GM18951 (cell line): ENCODE measurements at regions not wholly inside any gene's neighbourhood (a gene's known extent, or its start where the extent isn't known, plus 50 kb on each side); places are given as distances from the start of the nearest gene placed in this dataset.

Source experiments
- POLR2A ChIP-seq: IDR thresholded peaks from 4 replicates; pipeline ENCODE4 v1.6.1; 2011; ENCODE audit warnings: mild to moderate bottlenecking; ENCODE audit not compliant: insufficient read length, insufficient read depth; ENCODE audit errors: extremely low read depth
- in situ Hi-C: fragments of 300-500 bp; cut with MboI; formaldehyde crosslinking; loops from one replicate; pipeline ENCODE4 v1.12.0; 2022; ENCODE audit warnings: low sequenced_read_pairs, mixed read lengths, inconsistent platforms; ENCODE audit not compliant: unreplicated experiment

- TF ChIP-seq POLR2A, result no peak
- in situ Hi-C loops, result no loop called here
These were observed 325.3 kb upstream of the GRAMD2B start for GRCh38 chr5:126097876-126098275.

- in situ Hi-C loops, result no loop called here
- no peak for TF ChIP-seq POLR2A
These were observed 324.7 kb upstream of the GRAMD2B start for GRCh38 chr5:126098330-126099017.

- in situ Hi-C loops, result no loop called here
- TF ChIP-seq POLR2A, result no peak
These were observed 324.1 kb upstream of the GRAMD2B start for GRCh38 chr5:126099077-126099476.

GRCh38 chr5:126100767-126101166 lies 322.4 kb upstream of the GRAMD2B start:
- TF ChIP-seq POLR2A, result no peak
- in situ Hi-C loops, result no loop called here

- no peak for TF ChIP-seq POLR2A
- in situ Hi-C loops, result no loop called here
These were observed 321.3 kb upstream of the GRAMD2B start for GRCh38 chr5:126101901-126102300.

GRCh38 chr5:126103050-126103449 lies 320.2 kb upstream of the GRAMD2B start:
- in situ Hi-C loops, result no loop called here
- no peak for TF ChIP-seq POLR2A

GRCh38 chr5:126103868-126104267 lies 319.3 kb upstream of the GRAMD2B start:
- TF ChIP-seq POLR2A, result no peak

GRCh38 chr5:126104341-126104740 lies 318.9 kb upstream of the GRAMD2B start:
- in situ Hi-C loops, result no loop called here
- no peak for TF ChIP-seq POLR2A

More at GRCh38 chr5:126103868-126104267, 319.3 kb upstream of the GRAMD2B start:
- in situ Hi-C loops, result no loop called here

GRCh38 chr5:126104951-126105350 lies 318.3 kb upstream of the GRAMD2B start:
- in situ Hi-C loops, result no loop called here
- no peak for TF ChIP-seq POLR2A

GRCh38 chr5:126106029-126106428 lies 317.2 kb upstream of the GRAMD2B start:
- TF ChIP-seq POLR2A, result no peak
- in situ Hi-C loops, result no loop called here

GRCh38 chr5:126107381-126107780 lies 315.8 kb upstream of the GRAMD2B start:
- TF ChIP-seq POLR2A, result no peak
- in situ Hi-C loops, result no loop called here

- TF ChIP-seq POLR2A, result no peak
- in situ Hi-C loops, result no loop called here
These were observed 314.7 kb upstream of the GRAMD2B start for GRCh38 chr5:126108470-126108869.

GRCh38 chr5:126115059-126115629 lies 308.1 kb upstream of the GRAMD2B start:
- in situ Hi-C loops, result no loop called here
- TF ChIP-seq POLR2A, result no peak

- no peak for TF ChIP-seq POLR2A
- in situ Hi-C loops, result no loop called here
These were observed 306.2 kb upstream of the GRAMD2B start for GRCh38 chr5:126117044-126117443.
